HG03025 (cell line): ENCODE measurements at regions not wholly inside any gene's neighbourhood (a gene's known extent, or its start where the extent isn't known, plus 50 kb on each side); places are given as distances from the start of the nearest gene placed in this dataset.
"Not testable (repeated sequence)": the region's sequence is repeated elsewhere in the genome, so short reads cannot be mapped to it uniquely, and the experiment has no call there.

Experiments
- ATAC-seq: cut with Tn5 transposase; IDR thresholded peaks from one replicate; pipeline ENCODE4 v1.9.1; 2021; ENCODE audit warnings: mild to moderate bottlenecking, moderate library complexity; ENCODE audit not compliant: unreplicated experiment, low FRiP score

GRCh38 chr11:28962502-28962901, 854.3 kb downstream of the METTL15 start:
- no peak for ATAC-seq

GRCh38 chr11:28961726-28962125, 853.5 kb downstream of the METTL15 start:
- no peak for ATAC-seq

GRCh38 chr11:28956446-28956845, 848.3 kb downstream of the METTL15 start:
- no peak for ATAC-seq

- ATAC-seq = no peak
Observed at GRCh38 chr11:28951191-28951590, 843.0 kb downstream of the METTL15 start.

- ATAC-seq = no peak
Observed at GRCh38 chr11:28939381-28939780, 831.2 kb downstream of the METTL15 start.

DNA sequence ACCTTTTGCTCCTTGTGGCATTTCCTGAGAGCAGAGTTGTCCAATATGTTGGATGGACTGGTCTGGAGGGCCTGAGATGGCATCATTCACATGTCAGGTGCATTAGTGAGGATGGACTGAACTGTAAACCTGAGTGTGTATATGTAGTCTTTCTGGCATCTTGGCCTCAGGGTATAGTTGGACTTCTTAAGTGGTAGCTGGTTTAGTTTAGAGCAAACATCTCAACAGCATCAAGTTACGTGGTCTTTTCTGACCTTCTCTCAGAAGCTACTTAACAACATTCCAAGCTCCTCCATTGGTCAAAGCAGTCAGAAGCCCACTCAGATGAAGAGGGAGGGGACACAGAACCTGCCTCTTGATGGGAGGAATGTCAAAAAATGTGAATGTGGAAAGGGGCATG, 829.9 kb downstream of the METTL15 start:
- no peak for ATAC-seq

DNA sequence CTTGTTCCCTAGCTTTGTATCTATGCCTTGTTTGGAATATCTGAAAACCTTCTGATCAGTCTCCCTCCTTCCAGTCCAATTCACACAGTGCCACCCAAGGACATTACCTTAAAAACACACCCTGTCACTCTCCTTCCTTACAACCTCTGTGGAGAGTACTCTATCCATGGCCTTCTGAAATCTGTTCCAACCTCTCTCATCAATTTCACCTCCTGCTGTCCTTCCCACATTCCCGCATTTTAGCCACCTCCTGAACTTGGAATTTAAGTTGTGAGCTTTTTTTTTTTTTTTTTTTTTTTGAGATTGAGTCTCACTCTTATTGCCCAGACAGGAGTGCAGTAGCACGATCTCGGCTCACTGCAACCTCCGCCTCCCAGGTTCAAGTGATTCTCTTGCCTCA, 824.8 kb downstream of the METTL15 start:
- no peak for ATAC-seq

- ATAC-seq = no peak
Observed at GRCh38 chr11:28924004-28924403, 815.8 kb downstream of the METTL15 start.

GRCh38 chr11:28922386-28922981, 814.3 kb downstream of the METTL15 start:
- ATAC-seq = no peak

GRCh38 chr11:28919194-28919593, 811.0 kb downstream of the METTL15 start:
- no peak for ATAC-seq

GRCh38 chr11:28913883-28914282, 805.7 kb downstream of the METTL15 start:
- ATAC-seq = no peak

DNA sequence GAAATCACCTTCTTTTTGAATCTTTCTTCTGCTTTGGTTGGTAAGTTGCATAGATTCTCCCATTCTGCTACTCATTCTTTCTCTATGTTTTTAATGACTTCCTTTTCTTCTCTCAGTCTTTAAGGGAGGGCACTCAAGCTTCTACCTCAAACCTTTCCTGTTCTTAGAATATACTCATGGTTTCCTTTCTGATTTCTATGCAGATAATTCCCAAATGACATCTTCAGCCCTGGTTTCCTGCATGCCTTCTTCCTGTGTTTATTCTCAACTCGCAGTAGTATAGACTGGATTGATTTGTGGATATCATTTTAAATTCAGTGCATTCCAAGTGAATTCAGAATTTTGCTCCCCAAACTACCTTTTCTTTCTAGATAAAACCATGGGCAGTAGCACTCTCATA, 803.6 kb downstream of the METTL15 start:
- ATAC-seq = no peak

DNA sequence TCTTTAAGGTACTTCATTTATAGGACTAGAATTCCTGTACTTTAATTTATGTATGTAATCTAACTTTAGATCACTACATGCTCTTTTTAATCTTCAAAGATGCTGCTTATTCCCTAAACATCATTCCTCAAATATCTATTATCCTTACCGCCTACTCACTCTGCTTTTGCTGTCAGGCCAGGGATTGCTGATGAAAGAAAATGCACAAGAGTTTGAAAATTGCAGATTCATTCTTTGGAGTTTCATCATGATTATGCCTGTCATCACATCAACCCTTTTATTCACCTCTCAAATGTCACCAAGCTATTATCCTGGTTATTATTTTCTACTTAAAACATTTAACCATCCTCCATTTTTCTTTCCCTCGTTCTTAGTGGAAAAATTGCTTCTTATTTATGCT, 802.7 kb downstream of the METTL15 start:
- ATAC-seq = no peak

DNA sequence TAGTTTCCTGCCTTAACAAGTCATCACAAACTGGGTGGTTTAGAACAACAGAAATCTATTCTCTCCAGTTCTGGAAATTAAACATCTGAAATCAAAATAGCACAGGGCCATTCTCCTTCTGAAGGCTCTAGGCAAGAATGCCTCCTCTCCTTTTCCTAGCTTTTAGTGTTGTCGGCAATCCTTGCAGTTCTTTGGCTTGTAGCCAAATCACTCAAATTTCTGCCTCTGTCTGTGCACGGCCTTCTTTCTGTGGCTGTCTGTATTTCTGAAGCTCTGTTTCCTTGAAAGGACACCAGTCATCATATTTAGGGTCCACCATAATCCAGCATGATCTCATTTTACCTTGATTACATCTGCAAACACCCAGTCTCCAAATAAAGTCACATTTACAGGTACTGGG, 795.5 kb downstream of the METTL15 start:
- ATAC-seq = no peak

- no peak for ATAC-seq
Observed at GRCh38 chr11:28900427-28900826, 792.2 kb downstream of the METTL15 start.

DNA sequence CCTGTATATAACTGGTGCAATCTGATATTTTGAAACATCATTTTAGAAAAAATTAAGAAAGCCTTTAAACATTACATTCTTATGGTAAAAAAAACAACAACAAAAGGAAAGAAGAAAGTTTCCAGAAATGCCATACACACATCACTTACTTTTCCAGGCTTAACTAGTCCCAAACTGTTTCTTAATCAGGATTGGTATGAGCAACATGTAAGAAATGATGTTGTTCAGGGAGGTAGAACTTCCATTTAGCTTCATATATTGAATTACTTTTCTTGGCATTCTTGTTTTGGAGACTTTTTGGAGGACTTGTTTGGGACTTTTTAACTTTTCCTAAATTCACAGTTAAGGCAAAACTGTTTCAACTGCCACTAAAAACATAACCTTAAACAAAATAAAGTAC, 791.5 kb downstream of the METTL15 start:
- no peak for ATAC-seq

DNA sequence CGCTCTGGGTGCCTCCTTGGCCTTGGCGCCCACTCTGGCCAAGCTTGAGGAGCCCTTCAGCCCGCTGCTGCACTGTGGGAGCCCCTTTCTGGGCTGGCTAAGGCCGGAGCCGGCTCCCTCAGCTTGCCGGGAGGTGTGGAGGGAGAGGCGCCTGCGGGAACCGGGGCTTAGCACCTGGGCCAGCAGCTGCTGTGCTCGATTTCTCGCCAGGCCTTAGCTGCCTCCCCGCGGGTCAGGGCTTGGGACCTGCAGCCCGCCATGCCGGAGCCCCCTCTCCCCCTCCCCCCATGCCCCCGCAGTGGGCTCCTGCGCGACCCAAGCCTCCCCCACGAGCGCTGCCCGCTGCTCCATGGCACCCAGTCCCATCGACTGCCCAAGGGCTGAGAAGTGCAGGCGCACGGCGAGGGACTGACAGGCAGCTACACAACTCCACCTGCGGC, 782.4 kb downstream of the METTL15 start:
- ATAC-seq = not testable (repeated sequence)

DNA sequence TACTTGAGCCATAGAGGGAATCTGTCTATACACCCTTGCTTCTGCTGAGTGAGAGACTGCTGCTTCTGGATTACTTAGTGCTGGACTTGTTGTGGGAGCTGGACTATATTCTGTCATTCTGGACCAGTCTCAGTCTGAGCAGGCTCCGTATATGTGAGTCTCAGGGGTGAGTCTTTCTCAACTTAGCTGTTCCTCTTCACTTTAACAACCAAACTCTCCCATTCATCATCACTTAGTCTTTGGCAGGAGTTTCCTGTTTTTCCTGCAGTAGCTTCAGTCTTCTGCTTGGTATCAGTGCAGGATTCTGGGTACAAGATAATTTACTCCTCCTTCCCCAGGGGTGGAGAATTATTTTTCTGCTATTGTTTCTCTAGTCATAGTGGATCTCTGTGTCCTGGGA, 779.5 kb downstream of the METTL15 start:
- no peak for ATAC-seq

GRCh38 chr11:28879869-28880268, 771.7 kb downstream of the METTL15 start:
- no peak for ATAC-seq

GRCh38 chr11:28878025-28878424, 769.8 kb downstream of the METTL15 start:
- ATAC-seq = no peak

DNA sequence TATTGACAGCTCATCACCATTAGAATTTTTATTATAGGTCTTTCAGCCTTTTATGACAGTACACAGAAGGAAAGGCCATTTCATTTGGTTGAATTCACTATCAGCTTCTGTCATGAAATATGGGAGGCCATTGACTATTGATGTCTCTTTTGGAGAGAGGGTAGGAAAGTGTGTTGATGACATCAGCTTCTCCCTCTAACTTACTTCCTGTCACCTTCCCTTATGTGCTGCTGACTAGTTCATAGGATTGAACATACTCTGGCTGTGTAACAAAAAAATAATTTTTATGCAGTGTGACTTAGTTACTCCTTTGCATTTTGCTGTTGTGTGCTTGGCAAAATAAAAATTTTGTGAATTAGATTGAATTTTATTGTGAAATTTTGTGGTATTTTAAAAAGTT, 769.2 kb downstream of the METTL15 start:
- ATAC-seq = no peak

GRCh38 chr11:28874706-28875105, 766.5 kb downstream of the METTL15 start:
- ATAC-seq = no peak

DNA sequence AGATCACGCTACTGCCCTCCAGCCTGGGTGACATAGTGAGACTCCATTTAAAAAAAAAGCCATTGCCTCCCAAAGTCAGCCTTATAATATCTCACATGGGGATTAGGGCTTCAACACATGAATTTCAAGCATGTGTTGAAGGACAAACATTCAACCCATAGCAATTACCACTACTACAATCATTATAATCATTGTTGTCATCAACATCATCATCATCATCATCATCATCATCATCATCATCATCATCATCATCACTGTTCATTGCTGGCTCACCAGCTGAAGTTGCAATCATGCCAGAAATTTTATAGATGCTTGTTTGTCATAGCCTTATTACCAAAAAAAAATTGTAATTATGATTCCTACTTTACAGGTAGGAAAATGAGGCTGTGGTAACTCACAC, 762.9 kb downstream of the METTL15 start:
- ATAC-seq = no peak
